ENCODE measurements at regions not wholly inside any gene's neighbourhood (a gene's known extent, or its start where the extent isn't known, plus 50 kb on each side); places are given as distances from the start of the nearest gene placed in this dataset.
"Not testable (repeated sequence)": the region's sequence is repeated elsewhere in the genome, so short reads cannot be mapped to it uniquely, and the experiment has no call there.

DNA sequence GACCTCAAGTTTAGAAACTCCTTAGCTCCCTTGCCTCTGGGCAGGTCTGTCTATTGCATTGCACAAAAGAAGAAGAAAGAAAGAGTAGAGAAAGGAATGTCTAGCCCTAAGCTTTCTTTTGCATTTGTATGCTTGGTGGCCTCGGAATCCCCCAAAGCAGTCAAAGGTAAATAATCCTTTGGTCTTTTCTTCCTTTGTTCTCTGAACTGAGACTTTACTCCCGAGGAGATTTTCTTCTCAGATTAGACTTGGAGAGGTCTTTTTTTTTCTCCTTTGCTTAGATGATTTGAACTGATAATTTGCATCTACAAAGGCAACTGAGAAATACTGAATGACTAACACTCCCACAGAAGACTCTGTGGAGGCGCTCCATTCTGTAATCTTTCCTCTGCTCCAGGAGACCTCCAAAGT is 93.2 kb downstream of the AKR1D1 start:
- DNase-seq, result no peak

DNA sequence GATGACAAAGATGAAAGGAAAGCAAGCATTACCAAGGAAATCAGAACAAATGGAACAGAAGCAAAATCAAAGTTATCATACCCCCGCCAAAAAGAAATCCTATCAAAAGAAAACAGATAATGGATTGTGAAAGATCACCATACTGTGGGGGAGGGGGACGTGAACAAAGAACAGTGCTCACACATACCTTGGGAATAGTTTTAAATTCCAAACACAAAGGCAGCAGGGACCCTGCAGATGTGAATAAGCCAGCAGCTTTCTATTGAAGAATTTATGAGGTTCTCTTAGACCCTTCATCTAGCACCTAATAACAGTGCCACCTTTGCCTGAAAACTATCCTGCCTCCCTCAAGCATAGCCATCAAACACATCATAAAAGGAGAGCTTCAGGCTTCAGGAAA is 94.0 kb downstream of the AKR1D1 start:
- no peak for DNase-seq

DNA sequence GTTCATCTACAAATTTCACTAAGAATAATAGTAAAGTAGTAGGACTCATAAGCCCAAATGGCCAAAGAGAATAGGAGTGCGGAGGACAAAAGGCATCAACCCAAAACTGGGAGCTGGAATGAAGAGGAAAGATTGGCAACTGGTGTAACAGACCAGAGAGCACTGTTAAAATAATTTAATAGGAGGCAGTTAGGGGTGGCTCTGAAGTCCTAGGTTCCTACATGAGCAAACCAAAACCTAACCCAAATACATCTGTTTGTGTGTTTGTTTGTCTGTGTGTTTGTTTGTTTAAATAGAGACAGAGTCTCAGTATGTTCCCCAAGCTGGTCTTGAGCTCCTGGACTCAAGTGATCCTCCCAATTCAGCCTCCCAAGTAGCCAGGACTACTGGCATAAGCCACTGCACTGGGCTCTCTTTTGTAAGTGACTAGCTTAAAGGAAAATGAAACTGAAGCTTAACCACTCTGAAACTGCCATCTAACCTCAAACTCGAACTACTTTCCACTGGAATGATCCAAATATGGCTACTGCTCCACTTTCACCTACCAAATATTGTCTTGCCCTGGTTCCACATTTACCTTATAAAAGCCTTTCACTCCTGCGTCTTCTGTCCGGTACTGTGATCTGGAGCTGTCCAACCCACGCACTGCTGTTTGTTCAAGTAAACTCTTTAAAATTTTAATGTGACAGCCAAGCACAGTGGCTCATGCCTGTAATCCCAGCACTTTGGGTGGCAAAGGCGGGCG is 94.9 kb downstream of the AKR1D1 start:
- no peak for DNase-seq

GRCh38 chr7:138173548-138173947 is 97.3 kb downstream of the AKR1D1 start:
- DNase-seq, result no peak

- no peak for DNase-seq
Measured at GRCh38 chr7:138176060-138176459, 99.8 kb downstream of the AKR1D1 start.

DNA sequence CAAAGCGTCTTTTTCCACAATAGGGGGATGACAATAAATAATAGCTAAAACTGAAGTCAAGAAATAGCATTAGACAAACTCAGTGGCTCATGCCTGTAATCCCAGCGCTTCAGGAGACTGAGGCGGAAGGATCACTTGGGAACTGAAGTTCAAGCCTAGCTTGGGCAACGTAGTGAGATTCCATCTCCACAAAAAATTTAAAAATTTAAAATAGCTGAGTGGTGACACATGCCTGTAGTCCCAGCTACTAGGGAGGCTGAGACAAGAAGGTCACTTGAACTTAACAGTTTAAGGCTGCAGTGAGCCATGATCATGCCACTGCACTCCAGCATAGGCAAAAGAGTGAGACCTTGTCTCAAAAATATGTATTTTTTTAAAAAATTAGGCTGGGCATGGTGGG is 107.9 kb downstream of the AKR1D1 start:
- no peak for DNase-seq

DNA sequence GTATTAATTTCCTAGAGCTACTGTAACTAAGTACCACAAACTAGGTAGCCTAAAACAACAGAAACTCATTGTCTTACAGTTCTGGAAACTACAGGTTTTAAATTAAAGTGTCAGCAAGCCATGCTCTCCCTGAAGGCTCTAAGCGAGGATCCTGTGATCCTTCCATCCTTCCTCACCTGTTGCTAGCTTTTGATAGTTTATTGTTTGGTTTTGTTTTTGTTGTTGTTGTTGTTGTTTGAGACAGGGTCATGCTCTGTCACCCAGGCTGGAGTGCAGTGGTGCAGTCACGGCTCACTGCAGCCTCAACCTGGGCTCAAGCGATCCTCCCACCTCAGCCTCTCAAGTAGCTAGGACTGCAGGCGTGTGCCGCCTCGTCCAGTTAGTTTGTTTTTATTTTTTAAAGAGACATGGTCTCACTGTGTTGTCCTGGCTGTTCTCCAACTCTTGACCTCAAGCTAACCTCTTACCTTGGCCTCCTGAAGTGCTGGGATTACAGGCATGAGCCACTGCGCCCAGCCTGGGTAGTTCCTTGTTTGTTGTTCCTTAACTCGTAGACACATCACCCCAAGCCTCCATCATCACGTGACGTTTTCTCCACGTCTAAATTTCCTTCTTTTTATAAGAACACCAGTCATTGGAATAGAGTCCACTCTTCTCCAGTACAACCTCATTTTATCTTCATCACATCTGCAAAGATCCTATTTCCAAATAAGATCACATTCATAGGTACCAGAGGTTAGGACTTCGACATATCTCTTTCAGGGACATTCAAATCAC is 109.1 kb downstream of the AKR1D1 start:
- no peak for DNase-seq

DNA sequence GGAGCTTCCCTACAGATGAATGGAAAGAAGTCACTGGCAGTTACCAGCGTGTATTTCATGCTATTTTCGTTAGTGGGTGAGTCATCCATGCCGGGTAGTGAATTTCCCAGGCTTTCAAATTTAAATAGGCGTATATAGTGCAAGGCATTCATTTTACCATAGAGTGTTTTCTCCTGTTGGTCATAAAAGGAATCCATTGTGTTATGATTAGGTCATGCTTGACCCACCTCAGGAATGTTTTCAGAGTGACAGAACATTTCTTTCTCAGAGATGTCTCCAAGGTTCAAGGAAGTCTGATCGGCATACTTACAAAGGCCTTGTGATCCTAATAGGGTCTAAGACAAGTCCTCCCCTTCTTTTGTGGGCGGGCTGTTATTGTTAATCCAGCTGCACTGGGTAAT is 110.7 kb downstream of the AKR1D1 start:
- DNase-seq, result no peak

GRCh38 chr7:138188290-138188858 is 112.1 kb downstream of the AKR1D1 start:
- no peak for DNase-seq

DNA sequence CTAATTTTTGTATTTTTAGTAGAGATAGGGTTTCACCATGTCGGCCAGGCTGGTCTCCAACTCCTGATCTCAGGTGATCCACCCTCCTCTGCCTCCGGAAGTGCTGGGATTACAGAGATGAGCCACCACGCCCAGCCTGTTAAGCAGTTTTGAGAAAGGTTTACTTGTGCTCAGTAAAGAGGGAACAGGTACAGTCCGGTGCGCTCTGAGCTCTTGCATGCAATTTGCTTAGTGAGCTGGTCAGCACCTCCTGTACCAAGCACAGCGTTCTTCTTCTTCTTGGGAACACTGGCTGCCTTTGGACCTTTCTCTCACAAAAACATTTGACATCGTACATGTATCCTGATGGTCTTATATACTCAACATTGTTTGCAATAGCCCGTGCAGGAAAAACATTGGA is 118.3 kb downstream of the AKR1D1 start:
- no peak for DNase-seq

GRCh38 chr7:138195151-138195571 is 118.9 kb downstream of the AKR1D1 start:
- DNase-seq, result no peak

GRCh38 chr7:138196503-138196946 is 120.3 kb downstream of the AKR1D1 start:
- not testable (repeated sequence) for DNase-seq

DNA sequence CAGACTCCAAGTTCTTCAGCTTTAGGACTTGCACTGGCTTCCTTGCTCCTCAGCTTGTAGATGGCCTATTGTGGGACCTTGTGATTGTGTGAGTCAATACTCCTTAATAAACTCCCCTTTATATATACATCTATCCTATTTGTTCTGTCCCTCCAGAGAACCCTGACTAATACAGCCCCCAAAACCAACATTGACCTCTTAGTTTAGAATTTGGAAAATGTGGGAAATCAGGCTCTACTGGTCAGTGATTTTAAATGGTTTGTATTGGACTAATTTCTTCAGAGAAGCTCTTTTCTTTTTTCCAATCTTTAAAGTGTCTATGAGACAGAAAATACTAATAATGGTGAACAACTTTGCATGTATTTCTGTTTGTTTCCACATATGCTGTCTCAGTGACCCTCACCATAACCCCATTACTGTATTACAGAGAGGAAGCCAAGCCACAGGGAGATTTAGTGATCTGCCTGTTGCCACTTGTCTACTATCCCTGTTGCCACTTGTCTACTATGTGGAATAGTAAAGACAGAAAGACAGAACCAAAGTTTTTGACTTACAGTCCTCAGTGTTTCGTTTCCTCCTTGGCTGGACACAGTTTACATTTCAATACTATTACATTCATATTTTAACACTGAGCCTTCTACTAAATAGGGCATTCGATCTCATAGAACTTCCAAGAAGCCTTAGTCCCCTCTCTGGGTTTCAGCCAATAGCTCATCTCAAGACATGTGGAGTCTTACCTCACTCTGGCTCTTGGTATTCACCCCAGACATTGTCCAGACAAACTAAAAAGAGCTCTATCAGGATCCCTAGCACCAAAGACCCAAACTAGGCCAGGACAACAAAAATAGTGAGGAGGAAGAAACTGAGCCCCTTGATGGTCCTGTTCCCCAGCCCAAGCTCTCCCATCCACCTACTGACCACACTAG is 121.0 kb downstream of the AKR1D1 start:
- no peak for DNase-seq

- DNase-seq, result no peak
Measured at GRCh38 chr7:138204285-138204981, 128.2 kb downstream of the AKR1D1 start.

GRCh38 chr7:138204982-138205298 is 128.7 kb downstream of the AKR1D1 start:
- DNase-seq, result no peak

DNA sequence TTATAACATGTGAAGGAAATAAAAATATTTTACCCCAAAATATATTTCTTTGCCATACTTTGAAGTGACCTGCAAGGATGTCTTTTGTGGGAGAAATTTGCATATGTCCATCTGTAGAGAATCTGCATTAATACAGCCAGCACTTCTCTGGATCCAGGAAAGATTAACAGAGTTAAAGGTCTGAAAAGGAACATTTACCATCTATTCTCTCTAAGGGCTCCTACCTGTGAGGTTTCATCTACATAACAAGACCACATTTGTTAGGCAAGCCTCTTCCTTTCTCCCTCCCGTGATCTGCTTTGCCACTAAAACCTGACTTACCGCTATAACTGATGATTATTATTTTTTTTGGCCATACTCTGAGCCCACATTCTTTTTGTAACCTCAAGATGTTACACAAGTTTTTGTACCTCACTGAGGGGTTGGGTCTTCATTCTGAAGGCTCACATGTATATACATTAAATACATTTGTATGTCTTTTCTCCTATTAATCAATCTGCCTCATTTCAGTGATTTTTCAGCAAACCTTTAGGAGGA is 129.4 kb downstream of the AKR1D1 start:
- no peak for DNase-seq

GRCh38 chr7:138207555-138207971 is 131.3 kb downstream of the AKR1D1 start:
- no peak for DNase-seq

DNA sequence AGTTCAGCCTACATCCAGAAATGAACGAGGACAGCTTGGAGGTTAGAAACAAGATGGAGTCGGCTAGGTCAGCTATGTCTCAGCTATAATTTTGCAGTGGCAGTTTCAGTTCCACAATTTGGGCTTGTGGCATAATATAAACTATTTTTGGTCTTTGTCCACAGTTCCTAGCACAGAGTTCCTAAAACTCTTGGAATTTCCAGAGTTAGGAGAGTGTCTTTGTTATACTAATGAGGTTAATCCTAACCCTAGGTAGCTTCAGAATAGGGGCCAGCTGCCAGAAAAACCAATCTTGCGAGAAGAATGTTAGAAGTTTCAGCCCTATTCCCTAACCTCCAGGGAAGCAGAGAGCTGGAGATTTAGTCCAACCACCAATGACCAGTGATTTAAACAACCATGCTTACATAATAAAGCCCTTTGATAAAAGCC is 131.9 kb downstream of the AKR1D1 start:
- DNase-seq, result no peak

DNA sequence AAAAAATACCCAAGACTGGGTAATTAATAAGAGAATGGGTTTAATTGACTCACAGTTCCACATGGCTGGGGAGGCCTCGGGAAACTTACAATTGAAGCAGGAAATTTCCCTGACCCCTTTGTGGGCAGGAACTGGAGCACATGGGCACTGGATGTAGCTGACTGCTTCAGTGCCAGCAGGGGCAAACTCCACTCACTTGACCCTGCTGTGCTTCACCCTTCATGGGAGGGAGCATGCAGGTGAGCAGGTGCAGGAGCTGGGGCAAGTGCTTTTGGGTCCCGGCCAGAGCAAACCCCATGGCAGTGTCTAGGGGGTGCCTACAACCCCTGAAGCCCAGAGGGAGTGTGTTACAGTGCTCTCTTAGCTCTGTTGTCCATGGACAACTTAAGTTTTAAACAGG is 132.6 kb downstream of the AKR1D1 start:
- DNase-seq, result no peak

DNA sequence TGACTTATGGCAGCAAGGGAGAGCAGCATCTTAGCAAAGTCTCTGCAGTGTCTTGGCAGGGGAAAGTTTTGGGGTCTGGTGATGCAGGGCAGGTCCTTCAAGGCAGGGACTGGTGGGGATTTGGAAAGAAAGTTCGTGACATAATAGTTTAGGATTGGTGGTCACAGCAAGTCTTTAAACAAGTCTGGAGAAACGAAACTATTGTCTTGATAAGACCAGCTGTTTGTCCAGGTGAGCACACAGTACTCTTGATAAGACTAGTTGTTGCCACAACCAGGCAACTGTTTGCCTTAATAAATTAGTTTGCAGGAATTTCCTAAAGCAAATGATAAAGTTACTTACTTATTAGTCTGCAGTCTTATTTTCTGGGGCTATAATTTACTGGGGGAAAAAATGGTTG is 136.1 kb downstream of the AKR1D1 start:
- DNase-seq, result no peak

GRCh38 chr7:138214926-138215325 is 138.7 kb downstream of the AKR1D1 start:
- DNase-seq, result no peak

GRCh38 chr7:138220321-138220720 is 144.1 kb downstream of the AKR1D1 start:
- not testable (repeated sequence) for DNase-seq

Measured in NCI-H146 (cell line).